ENCODE measurements at regions not wholly inside any gene's neighbourhood (a gene's known extent, or its start where the extent isn't known, plus 50 kb on each side); places are given as distances from the start of the nearest gene placed in this dataset.

- Histone ChIP-seq H4K20me1 (ENCODE audit: low read length) (no peaks in the 10 kb centered on the region), H3K27ac (ENCODE audit: low read length) (no peak overlapping the region), H2AFZ (ENCODE audit: low read length) (no peak overlapping the region), H3K4me1 (ENCODE audit: insufficient read depth, low read length) (no peaks in the 10 kb centered on the region), H3K27me3 (ENCODE audit: low read length) (peaks cover 72% of the 10 kb centered on the region), H3F3A (ENCODE audit: low read length, unreplicated experiment) (no peaks in the 10 kb centered on the region), H3K4me3 (ENCODE audit: low read length) (no peak overlapping the region), H3K9me3 (ENCODE audit: low read length) (no peaks in the 10 kb centered on the region), H3K79me2 (ENCODE audit: low read length) (no peaks in the 10 kb centered on the region), H3K4me2 (ENCODE audit: low read length) (no peak overlapping the region), H3K36me3 (ENCODE audit: low read depth, low read length) (no peaks in the 10 kb centered on the region), H3K9ac (ENCODE audit: low read length) (no peak overlapping the region), H3K9me2 (replicated peaks; ENCODE audit: low read length) (no peaks in the 10 kb centered on the region)
- intact Hi-C loops (cut with micrococcal nuclease), result no loop called here
- ChIA-PET POLR2A (ENCODE audit: unreplicated experiment) (no interaction called here), CTCF (no interaction called here)
- TF ChIP-seq, protein P1, sequence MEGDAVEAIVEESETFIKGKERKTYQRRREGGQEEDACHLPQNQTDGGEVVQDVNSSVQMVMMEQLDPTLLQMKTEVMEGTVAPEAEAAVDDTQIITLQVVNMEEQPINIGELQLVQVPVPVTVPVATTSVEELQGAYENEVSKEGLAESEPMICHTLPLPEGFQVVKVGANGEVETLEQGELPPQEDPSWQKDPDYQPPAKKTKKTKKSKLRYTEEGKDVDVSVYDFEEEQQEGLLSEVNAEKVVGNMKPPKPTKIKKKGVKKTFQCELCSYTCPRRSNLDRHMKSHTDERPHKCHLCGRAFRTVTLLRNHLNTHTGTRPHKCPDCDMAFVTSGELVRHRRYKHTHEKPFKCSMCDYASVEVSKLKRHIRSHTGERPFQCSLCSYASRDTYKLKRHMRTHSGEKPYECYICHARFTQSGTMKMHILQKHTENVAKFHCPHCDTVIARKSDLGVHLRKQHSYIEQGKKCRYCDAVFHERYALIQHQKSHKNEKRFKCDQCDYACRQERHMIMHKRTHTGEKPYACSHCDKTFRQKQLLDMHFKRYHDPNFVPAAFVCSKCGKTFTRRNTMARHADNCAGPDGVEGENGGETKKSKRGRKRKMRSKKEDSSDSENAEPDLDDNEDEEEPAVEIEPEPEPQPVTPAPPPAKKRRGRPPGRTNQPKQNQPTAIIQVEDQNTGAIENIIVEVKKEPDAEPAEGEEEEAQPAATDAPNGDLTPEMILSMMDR (conservative IDR thresholded peaks at IDR 0.05; ENCODE audit: low read depth, low read length), result no peak
- TF ChIP-seq EZH2 (IDR thresholded peaks at IDR 0.05; ENCODE audit: low read length, unreplicated experiment), result no peak
- TF ChIP-seq EZH2phosphoT487 (IDR thresholded peaks at IDR 0.05; ENCODE audit: borderline replicate concordance, low read length), result no peak
- DNase-seq (no peak), ATAC-seq (no peak)
- no TSS peak for BruUV-seq (replicated peaks)
These were observed 203.5 kb upstream of the TNRC6C start for GRCh38 chr17:77754956-77755355.

GRCh38 chr17:77755410-77755963 is 203.0 kb upstream of the TNRC6C start:
- no peak overlapping the region for H3K9ac ChIP-seq (ENCODE audit: low read length)
- POLR2A ChIA-PET (ENCODE audit: unreplicated experiment), result no interaction called here
- CTCF ChIA-PET, result no interaction called here
- no peak overlapping the region for H2AFZ ChIP-seq (ENCODE audit: low read length)
- H3K9me2 ChIP-seq (replicated peaks; ENCODE audit: low read length), result no peaks in the 10 kb centered on the region
- TF ChIP-seq EZH2phosphoT487 (IDR thresholded peaks at IDR 0.05; ENCODE audit: borderline replicate concordance, low read length), result no peak
- no peak for TF ChIP-seq EZH2 (IDR thresholded peaks at IDR 0.05; ENCODE audit: low read length, unreplicated experiment)
- TF ChIP-seq, protein P1 (conservative IDR thresholded peaks at IDR 0.05; ENCODE audit: low read depth, low read length), result no peak
- no peaks in the 10 kb centered on the region for H4K20me1 ChIP-seq (ENCODE audit: low read length)
- H3K4me1 ChIP-seq (ENCODE audit: insufficient read depth, low read length), result no peaks in the 10 kb centered on the region
- no TSS peak for BruUV-seq (replicated peaks)
- H3K4me3 ChIP-seq (ENCODE audit: low read length), result no peak overlapping the region
- H3K79me2 ChIP-seq (ENCODE audit: low read length), result no peaks in the 10 kb centered on the region
- peaks cover 67% of the 10 kb centered on the region for H3K27me3 ChIP-seq (ENCODE audit: low read length)
- H3K9me3 ChIP-seq (ENCODE audit: low read length), result no peaks in the 10 kb centered on the region
- no peak overlapping the region for H3K4me2 ChIP-seq (ENCODE audit: low read length)
- intact Hi-C loops (cut with micrococcal nuclease), result no loop called here
- no peaks in the 10 kb centered on the region for H3K36me3 ChIP-seq (ENCODE audit: low read depth, low read length)
- H3K27ac ChIP-seq (ENCODE audit: low read length), result no peak overlapping the region
- DNase-seq, result no peak
- ATAC-seq, result no peak; the same call in 1 of the 2 replicates
- H3F3A ChIP-seq (ENCODE audit: low read length, unreplicated experiment), result no peaks in the 10 kb centered on the region

- Histone ChIP-seq H3K27me3 (ENCODE audit: low read length) (peaks cover 67% of the 10 kb centered on the region), H3K4me2 (ENCODE audit: low read length) (no peak overlapping the region), H3K4me3 (ENCODE audit: low read length) (no peak overlapping the region), H3F3A (ENCODE audit: low read length, unreplicated experiment) (no peaks in the 10 kb centered on the region), H3K9me2 (replicated peaks; ENCODE audit: low read length) (no peaks in the 10 kb centered on the region), H3K9me3 (ENCODE audit: low read length) (no peaks in the 10 kb centered on the region), H3K79me2 (ENCODE audit: low read length) (no peaks in the 10 kb centered on the region), H3K27ac (ENCODE audit: low read length) (no peak overlapping the region), H3K36me3 (ENCODE audit: low read depth, low read length) (no peaks in the 10 kb centered on the region), H3K9ac (ENCODE audit: low read length) (no peak overlapping the region), H3K4me1 (ENCODE audit: insufficient read depth, low read length) (no peaks in the 10 kb centered on the region), H4K20me1 (ENCODE audit: low read length) (no peaks in the 10 kb centered on the region), H2AFZ (ENCODE audit: low read length) (no peak overlapping the region)
- ChIA-PET POLR2A (ENCODE audit: unreplicated experiment) (no interaction called here), CTCF (no interaction called here)
- intact Hi-C loops (cut with micrococcal nuclease), result no loop called here
- DNase-seq (no peak), ATAC-seq (no peak)
- BruUV-seq (replicated peaks), result no TSS peak
- TF ChIP-seq, protein P1 (conservative IDR thresholded peaks at IDR 0.05; ENCODE audit: low read depth, low read length), result no peak
- TF ChIP-seq EZH2phosphoT487 (IDR thresholded peaks at IDR 0.05; ENCODE audit: borderline replicate concordance, low read length) (no peak), EZH2 (IDR thresholded peaks at IDR 0.05; ENCODE audit: low read length, unreplicated experiment) (no peak)
These were observed 202.5 kb upstream of the TNRC6C start for GRCh38 chr17:77756028-77756427.

All from PC-3 (cell line).